ENCODE measurements at regions not wholly inside any gene's neighbourhood (a gene's known extent, or its start where the extent isn't known, plus 50 kb on each side); places are given as distances from the start of the nearest gene placed in this dataset.

GRCh38 chr20:43322851-43323250 lies 133.1 kb upstream of the PTPRT start:
- Histone ChIP-seq H3K9me3 (replicated peaks in 1 of 3) (no peaks in the 10 kb centered on the region), H3K27me3 (no peaks in the 10 kb centered on the region), H3K36me3 (replicated peaks in 1 of 2) (no peaks in the 10 kb centered on the region), H3K4me1 (replicated peaks in 1 of 2) (no peaks in the 10 kb centered on the region), H3K4me3 (no peak overlapping the region), H3K27ac (no peak overlapping the region)
- peak in 3 of 7 donors; percentile 8 to 22 (median 16) for DNase-seq
- TF ChIP-seq POLR2A (IDR thresholded peaks at IDR 0.05) = no peak
- TF ChIP-seq, protein P1, sequence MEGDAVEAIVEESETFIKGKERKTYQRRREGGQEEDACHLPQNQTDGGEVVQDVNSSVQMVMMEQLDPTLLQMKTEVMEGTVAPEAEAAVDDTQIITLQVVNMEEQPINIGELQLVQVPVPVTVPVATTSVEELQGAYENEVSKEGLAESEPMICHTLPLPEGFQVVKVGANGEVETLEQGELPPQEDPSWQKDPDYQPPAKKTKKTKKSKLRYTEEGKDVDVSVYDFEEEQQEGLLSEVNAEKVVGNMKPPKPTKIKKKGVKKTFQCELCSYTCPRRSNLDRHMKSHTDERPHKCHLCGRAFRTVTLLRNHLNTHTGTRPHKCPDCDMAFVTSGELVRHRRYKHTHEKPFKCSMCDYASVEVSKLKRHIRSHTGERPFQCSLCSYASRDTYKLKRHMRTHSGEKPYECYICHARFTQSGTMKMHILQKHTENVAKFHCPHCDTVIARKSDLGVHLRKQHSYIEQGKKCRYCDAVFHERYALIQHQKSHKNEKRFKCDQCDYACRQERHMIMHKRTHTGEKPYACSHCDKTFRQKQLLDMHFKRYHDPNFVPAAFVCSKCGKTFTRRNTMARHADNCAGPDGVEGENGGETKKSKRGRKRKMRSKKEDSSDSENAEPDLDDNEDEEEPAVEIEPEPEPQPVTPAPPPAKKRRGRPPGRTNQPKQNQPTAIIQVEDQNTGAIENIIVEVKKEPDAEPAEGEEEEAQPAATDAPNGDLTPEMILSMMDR (IDR thresholded peaks at IDR 0.05) = no peak
- 42 to 69% (median 59%) methylated on average over 4 of the region's 4 CpGs for WGBS, 4 donors
- intact Hi-C loops (cut with DNase I) = no loop called here

GRCh38 chr20:43320536-43320935 lies 130.8 kb upstream of the PTPRT start:
- H3K36me3 ChIP-seq (replicated peaks in 1 of 2) = no peaks in the 10 kb centered on the region
- H3K4me3 ChIP-seq = no peak overlapping the region
- no peak overlapping the region for H3K27ac ChIP-seq
- DNase-seq = no peak
- TF ChIP-seq, protein P1 (IDR thresholded peaks at IDR 0.05) = no peak
- TF ChIP-seq POLR2A (IDR thresholded peaks at IDR 0.05) = no peak
- whole genome bisulfite sequencing, 4 donors = 63 to 84% (median 75%) methylated on average over 3 of the region's 3 CpGs
- intact Hi-C loops (cut with DNase I) = no loop called here
- H3K4me1 ChIP-seq (replicated peaks in 1 of 2) = no peaks in the 10 kb centered on the region
- no peaks in the 10 kb centered on the region for H3K9me3 ChIP-seq (replicated peaks in 1 of 3)
- H3K27me3 ChIP-seq = no peaks in the 10 kb centered on the region

DNA sequence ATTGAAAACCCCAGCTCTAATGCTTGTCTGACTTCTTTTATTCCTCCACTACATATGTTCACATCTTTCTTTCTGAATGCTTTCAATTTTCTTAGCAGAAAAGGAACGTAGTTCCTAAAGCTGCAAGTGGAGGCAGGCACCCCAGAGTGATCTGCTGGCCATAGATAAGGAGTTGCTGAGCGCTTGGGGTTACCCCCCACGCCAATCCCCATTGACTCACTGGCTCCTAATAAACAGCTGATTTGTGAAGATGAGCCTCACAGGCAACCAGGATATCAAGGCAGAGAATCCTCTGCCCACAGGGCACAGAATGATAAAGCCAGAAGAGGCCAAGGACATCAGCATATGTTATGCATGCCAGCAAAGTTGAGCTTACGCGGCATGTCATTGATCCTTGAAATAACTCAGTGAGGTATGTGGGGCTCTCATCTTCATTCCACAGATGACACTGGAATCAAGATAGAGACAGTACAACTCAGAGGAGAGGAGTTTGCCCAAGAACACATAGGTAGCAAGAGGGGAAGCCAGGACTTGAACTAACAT lies 129.1 kb upstream of the PTPRT start:
- intact Hi-C loops (cut with DNase I) = no loop called here
- H3K4me1 ChIP-seq (replicated peaks in 1 of 2) = no peaks in the 10 kb centered on the region
- 42 to 53% (median 47%) methylated on average over 5 of the region's 5 CpGs for WGBS, 4 donors

DNA sequence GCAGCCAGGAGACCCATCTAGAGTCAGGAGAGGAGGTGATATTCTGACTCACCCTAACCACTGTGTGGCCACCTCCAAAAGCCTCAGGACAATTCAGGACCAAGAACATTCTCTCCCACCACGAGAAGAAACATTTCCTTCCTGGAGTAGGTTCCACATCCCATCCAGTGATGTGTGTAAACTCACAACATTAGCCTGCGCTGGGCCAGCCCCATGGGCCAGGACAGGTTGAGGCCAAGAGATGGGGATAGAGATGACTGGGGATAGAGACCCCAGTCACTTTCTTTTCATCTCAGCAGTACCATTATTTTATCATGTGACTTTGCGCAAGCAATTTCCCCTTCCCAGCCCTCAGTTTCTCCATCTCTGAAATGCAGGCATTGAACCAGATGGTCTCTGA lies 126.6 kb upstream of the PTPRT start:
- 66 to 100% (median 77%) methylated on average over 2 to 3 of the region's 3 CpGs for WGBS, 4 donors
- Histone ChIP-seq H3K36me3 (replicated peaks in 1 of 2) (no peaks in the 10 kb centered on the region), H3K4me3 (no peak overlapping the region), H3K27ac (no peak overlapping the region), H3K27me3 (peaks cover 3% of the 10 kb centered on the region), H3K9me3 (replicated peaks in 1 of 3) (no peaks in the 10 kb centered on the region), H3K4me1 (replicated peaks in 1 of 2) (no peaks in the 10 kb centered on the region)
- TF ChIP-seq, protein P1 (IDR thresholded peaks at IDR 0.05) = no peak
- TF ChIP-seq POLR2A (IDR thresholded peaks at IDR 0.05) = no peak
- intact Hi-C loops (cut with DNase I) = no loop called here
- DNase-seq = no peak

More for the DNA sequence above, 129.1 kb upstream of the PTPRT start:
- H3K27ac ChIP-seq = no peak overlapping the region
- no peak overlapping the region for H3K4me3 ChIP-seq
- TF ChIP-seq, protein P1 (IDR thresholded peaks at IDR 0.05) = no peak
- no peak for TF ChIP-seq POLR2A (IDR thresholded peaks at IDR 0.05)
- no peak for DNase-seq
- no peaks in the 10 kb centered on the region for H3K9me3 ChIP-seq (replicated peaks in 1 of 3)
- H3K27me3 ChIP-seq = no peaks in the 10 kb centered on the region
- no peaks in the 10 kb centered on the region for H3K36me3 ChIP-seq (replicated peaks in 1 of 2)

Data from adrenal gland (tissue), 9 donors.